A549 (cell line): ENCODE measurements at regions not wholly inside any gene's neighbourhood (a gene's known extent, or its start where the extent isn't known, plus 50 kb on each side); places are given as distances from the start of the nearest gene placed in this dataset.

Experiments
- CTCF ChIP-seq: fragments of >200 bp; sonication (Bioruptor Twin); formaldehyde crosslinking; IDR thresholded peaks from 3 replicates; pipeline ENCODE4 v1.5.1; 2016
- HMGXB4 ChIP-seq: fragments of 250-450 bp; sonication (Bioruptor Pico); IDR thresholded peaks from 2 replicates; pipeline ENCODE4 v1.5.0; 2021; ENCODE audit warnings: mild to moderate bottlenecking, moderate library complexity, borderline replicate concordance
- MAX ChIP-seq: IDR thresholded peaks from 2 replicates; pipeline ENCODE4 v1.6.1; 2012

GRCh38 chr14:59020382-59020781, 168.1 kb upstream of the DAAM1 start:
- TF ChIP-seq MAX (no peak), CTCF (peak; percentile 31; the same call in 2 of the 3 replicates), HMGXB4 (CRISPR knock-in tag) (no peak)
